Esophagus squamous epithelium (tissue), 4 donors: ENCODE measurements at regions not wholly inside any gene's neighbourhood (a gene's known extent, or its start where the extent isn't known, plus 50 kb on each side); places are given as distances from the start of the nearest gene placed in this dataset.

ENCODE experiments used
- POLR2A ChIP-seq, 4 donors: fragments of 450-650 bp; IDR thresholded peaks; one replicate each; pipeline ENCODE4 v1.6.1; 2017; ENCODE audit warnings: antibody characterized with exemption in 4 of 4, mild to moderate bottlenecking in 4 of 4, moderate library complexity in 3 of 4
- TF ChIP-seq, protein P1 (sequence below), 6 experiments: fragments of 450-650 bp in 4 of 6; fragments of 200-600 bp in 2 of 6; sonication (generic) in 2 of 6; IDR thresholded peaks; one replicate each; pipeline ENCODE4 v1.5.1; 2016 to 2019; ENCODE audit warnings: antibody characterized with exemption in 6 of 6, mild to moderate bottlenecking in 4 of 6, moderate library complexity in 4 of 6

DNA sequence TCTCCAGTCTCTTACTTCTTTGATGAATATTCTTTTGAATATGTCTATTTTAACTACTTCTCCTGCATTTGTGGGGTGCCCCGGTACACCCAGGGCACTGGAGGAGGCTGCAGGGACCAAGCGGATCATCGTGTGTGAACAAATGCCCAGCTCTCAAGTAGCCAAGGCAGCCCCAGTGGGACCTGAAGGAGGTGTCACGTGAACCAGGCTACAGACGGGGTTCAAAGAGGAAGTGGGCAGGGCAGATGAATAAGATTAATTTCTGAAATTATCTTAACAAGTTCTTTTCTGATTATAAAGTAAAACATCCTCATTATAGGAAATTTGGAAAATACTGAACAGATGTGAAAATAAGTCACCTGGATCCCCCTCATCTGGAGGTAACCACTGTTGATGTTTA is 78.4 kb upstream of the DUSP5 start:
- TF ChIP-seq, protein P1, sequence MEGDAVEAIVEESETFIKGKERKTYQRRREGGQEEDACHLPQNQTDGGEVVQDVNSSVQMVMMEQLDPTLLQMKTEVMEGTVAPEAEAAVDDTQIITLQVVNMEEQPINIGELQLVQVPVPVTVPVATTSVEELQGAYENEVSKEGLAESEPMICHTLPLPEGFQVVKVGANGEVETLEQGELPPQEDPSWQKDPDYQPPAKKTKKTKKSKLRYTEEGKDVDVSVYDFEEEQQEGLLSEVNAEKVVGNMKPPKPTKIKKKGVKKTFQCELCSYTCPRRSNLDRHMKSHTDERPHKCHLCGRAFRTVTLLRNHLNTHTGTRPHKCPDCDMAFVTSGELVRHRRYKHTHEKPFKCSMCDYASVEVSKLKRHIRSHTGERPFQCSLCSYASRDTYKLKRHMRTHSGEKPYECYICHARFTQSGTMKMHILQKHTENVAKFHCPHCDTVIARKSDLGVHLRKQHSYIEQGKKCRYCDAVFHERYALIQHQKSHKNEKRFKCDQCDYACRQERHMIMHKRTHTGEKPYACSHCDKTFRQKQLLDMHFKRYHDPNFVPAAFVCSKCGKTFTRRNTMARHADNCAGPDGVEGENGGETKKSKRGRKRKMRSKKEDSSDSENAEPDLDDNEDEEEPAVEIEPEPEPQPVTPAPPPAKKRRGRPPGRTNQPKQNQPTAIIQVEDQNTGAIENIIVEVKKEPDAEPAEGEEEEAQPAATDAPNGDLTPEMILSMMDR (IDR thresholded peaks at IDR 0.05) = no peak
- no peak for TF ChIP-seq POLR2A (IDR thresholded peaks at IDR 0.05)
